Suppressor macrophage treated with lipopolysaccharide for 1 hour (primary cell): ENCODE measurements at regions not wholly inside any gene's neighbourhood (a gene's known extent, or its start where the extent isn't known, plus 50 kb on each side); places are given as distances from the start of the nearest gene placed in this dataset.

Source experiments
- DNase-seq, 3 donors: peaks; one replicate each; pipeline ENCODE4 v3.0.0-alpha.2; 2020 to 2022

- no peak for DNase-seq
Observed at GRCh38 chr2:3138621-3139020, 239.0 kb downstream of the EIPR1 start.

DNA sequence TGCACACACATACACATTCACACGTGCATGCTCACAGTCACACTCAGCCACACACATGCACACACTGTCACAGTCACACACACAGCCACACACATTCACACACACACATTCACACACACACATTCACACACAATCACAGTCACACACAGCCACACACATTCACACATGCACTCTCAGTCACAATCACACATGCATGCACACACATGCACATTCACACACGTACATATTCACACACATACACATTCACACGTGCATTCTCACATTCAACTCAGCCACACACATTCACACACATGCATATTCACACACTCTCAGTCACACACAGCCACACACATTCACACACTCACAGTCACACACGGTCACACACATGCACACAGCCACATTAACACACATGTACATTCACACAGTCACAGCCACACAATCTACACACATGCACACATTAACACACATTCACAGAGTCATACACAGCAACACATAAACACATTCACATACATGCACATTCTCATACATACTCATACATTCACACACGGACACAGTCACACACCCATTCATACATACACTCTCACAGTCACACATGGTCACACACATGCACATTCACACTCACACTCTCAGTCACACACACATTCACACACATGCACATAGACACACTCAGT lies 239.8 kb downstream of the EIPR1 start:
- no peak for DNase-seq

DNA sequence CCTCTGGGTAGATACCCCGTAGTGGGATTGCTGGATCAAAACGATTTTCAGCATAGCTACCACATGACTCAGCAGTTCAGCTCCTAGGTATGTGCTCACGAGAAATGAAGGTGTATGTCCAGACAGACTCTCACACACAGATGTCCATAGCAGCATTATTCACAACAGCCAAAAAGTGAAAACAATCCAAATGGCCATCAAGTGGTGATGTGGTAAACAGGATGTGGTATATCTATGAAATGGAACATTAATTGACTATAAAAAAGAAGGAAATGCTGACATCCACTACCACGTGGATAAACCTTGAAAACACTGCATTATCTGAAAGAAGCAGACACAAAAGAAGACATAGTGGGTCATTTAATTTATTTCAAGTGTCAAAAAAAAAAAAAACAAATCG lies 241.9 kb downstream of the EIPR1 start:
- DNase-seq: no peak

DNA sequence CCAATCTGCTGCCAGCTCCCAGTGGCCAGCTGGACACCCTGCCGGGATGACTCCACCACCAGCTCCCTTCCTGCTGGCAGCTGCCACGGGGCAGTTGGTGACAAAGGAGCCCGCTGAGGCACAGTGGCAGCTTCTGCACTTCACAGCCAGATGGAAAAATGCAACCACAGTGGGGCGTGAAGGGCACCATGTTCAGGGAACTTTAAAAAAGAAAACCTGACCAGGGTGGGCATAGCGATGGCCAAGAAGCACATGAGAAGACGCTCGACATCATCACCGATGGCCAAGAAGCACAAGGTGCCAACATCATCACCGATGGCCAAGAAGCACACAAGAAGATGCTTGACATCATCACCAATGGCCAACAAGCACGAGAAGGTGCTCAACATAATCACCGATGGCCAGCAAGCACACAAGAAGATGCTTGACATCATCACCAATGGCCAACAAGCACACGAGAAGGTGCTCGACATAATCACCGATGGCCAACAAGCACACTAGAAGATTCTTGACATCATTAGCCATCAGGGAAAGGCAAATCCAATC lies 243.5 kb downstream of the EIPR1 start:
- no peak for DNase-seq

DNA sequence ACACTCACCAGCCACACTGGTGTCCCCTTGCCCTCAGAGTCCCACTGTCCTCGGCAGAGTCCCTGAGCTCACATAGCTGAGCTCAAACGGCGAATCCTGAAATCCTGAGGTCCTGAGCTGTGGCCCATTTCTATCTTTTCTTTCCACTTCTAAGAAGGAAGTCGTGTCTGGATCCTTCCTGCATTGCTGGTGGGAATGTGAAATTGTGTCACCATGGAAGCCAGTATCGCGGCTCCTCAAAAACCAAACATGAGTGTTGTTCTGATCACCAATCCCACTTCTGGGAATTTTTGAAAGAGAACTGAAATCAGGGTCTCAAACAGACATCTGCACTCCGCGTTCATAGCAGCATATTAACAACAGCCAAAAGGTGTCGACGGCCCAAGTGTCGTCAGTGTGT lies 244.7 kb downstream of the EIPR1 start:
- DNase-seq: no peak

- no peak for DNase-seq
Observed at GRCh38 chr2:3132466-3132865, 245.2 kb downstream of the EIPR1 start.

GRCh38 chr2:3131636-3132326 lies 245.8 kb downstream of the EIPR1 start:
- DNase-seq: no peak

- DNase-seq: peak in 1 of 3 donors; percentile 1
Observed at GRCh38 chr2:3130889-3131635, 246.6 kb downstream of the EIPR1 start.

DNA sequence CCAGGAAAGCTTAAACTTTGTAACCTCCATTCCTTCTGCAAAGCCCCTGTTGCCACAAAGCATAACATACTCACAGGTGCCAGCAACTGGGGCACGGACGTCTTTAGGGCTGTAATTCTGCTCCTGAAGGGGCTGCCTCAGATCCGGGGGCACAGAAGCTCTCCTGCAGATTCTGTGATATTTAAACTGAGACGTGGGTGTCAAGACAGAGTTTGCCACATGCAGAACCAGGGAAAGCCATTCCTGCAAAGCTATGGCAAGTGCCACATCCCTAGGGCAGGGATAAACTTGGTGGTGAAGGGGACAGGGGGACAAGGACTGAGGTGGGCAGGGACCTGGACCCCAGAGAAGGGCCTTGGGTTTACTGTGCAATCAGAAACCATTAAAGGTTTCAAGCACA lies 247.2 kb downstream of the EIPR1 start:
- DNase-seq: no peak

GRCh38 chr2:3129867-3130266 lies 247.8 kb downstream of the EIPR1 start:
- DNase-seq: no peak

DNA sequence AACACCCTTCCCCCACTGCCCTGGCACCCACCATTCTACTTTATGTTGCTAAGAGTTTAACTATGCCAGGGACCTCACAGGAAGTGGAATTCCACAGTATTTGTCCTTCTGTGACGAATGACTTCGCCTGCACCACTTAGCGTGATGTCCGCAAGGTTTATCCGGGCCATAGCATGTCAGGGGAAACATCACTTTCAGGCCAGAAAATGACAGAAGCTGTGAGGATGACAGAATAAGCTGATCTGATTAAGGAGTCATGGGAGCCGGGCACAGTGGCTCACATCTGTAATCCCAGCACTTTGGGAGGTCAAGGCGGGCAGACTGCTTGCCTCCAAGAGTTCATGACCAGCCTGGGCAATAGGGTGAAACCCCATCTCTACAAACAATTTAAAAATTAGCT lies 248.8 kb downstream of the EIPR1 start:
- DNase-seq: no peak

DNA sequence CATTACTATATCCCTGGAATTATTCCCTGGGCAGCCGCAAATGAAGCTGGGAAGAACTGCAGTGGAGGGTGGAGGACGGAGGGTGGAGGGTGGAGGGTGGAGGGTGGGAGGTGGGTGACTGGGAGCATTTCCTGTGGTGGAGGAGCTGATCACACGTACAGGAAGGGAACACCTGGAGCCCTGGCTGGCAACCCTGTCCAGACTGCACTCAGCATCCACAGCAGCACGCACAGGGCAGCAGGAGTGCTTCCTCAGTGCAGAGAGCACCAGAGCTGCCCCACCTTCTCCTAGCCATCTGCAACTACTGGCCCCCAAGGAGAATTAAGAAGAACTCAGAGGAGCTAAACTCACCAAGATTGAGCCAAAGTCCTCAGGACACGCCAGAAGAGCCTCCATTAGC lies 249.9 kb downstream of the EIPR1 start:
- DNase-seq: no peak

- DNase-seq: no peak
Observed at GRCh38 chr2:3126911-3127621, 250.6 kb downstream of the EIPR1 start.

GRCh38 chr2:3126171-3126910 lies 251.3 kb downstream of the EIPR1 start:
- no peak for DNase-seq

- DNase-seq: no peak
Observed at GRCh38 chr2:3125761-3126130, 251.9 kb downstream of the EIPR1 start.

DNA sequence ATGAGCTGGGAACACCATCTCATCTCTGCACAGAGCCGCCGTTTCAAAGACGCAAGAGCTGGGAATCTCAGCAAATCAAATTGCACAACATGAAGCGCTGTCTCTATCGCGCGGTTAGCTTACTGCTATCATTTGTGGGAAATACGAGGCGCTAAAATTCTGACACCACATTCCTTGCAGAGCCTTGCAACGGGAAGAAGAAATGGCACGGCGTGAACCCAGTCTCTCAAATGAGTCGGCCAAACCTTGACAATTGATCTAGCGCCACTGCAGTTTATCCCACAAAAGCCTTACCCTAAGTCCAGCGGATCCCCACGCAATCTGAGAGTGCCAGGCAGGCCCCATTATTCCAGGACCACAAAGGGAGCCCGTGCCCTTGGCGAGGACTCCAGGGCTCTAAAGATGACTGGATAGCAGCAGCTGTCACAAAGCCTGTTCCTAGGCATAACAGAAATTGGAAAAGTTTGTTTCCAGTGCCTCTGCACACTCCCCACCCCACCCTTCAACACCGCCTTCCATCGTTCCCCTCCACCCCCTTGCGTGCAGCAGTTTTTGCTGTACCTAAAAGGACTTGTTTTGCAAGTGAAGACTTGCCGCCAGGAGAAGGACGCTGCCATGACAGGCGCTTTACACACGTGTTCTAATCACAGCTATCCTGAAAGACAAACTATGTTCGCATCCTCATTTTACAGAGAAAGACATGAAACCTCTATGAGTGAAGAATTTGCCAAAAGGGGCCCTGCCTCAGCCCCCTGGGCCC lies 252.4 kb downstream of the EIPR1 start:
- no peak for DNase-seq

GRCh38 chr2:3122525-3122924 lies 255.1 kb downstream of the EIPR1 start:
- no peak for DNase-seq

- no peak for DNase-seq
Observed at GRCh38 chr2:3121601-3122000, 256.0 kb downstream of the EIPR1 start.

DNA sequence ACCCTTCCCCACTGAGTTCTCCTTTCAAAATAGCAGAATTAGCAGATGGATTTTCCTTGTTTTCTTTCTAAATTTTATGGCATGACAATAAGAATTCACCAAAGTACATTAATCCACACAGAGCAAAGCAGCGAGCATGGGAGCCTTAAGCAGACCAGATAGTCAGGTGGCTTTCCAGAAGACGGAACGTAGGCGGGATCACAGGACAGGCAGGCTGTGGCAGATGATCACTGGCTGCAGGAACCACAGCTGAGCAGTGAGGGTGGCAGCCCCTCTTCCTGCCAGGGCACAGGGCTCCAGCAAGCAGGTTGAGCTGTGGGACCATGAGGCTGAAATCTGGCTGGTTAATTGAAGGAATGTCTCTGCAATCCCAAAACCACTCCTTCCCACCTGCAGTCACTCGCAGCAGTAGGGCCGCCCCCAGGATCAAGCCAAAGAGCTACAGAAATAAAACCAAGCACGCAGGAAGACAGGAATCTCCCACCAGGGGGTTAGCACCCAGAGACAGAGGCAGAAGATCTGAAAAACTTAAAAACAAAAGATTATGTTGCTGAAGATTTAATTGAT lies 259.9 kb downstream of the EIPR1 start:
- DNase-seq: no peak

- no peak for DNase-seq
Observed at GRCh38 chr2:3116371-3116770, 261.2 kb downstream of the EIPR1 start.

DNA sequence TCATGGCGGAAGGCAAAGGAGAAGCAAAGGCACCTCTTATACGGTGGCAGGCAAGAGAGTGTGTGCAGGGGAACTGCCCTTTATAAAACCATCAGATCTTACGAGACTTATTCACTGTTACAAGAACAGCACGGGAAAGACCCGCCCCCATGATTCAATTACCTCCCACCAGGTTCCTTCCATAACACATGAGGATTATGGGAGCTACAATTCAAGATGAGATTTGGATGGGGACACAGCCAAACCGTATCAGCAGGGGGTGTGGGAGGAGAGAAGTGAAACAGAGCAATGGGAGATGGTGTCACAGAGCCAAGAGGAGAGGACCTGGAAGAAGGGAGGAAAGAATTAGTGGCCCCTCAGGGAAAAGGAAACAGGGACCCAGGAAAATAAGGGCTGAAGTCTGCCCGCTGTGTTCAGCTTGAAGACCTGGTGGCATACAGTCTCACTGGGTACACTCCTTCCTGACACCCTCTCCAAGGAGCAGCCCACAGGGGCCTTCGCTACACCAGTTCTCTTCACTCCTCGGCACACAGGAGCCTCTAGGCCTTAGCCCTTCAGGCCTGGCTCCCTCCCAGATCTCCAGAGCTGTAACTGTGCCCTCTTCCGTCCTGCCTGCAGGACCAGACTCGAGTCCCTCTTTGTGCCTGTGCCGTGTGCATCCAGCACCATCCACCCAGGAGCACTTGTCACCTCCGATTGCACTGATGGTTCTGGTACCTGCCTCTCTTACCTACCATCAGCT lies 262.1 kb downstream of the EIPR1 start:
- no peak for DNase-seq
